ENCODE measurements at regions not wholly inside any gene's neighbourhood (a gene's known extent, or its start where the extent isn't known, plus 50 kb on each side); places are given as distances from the start of the nearest gene placed in this dataset.

DNA sequence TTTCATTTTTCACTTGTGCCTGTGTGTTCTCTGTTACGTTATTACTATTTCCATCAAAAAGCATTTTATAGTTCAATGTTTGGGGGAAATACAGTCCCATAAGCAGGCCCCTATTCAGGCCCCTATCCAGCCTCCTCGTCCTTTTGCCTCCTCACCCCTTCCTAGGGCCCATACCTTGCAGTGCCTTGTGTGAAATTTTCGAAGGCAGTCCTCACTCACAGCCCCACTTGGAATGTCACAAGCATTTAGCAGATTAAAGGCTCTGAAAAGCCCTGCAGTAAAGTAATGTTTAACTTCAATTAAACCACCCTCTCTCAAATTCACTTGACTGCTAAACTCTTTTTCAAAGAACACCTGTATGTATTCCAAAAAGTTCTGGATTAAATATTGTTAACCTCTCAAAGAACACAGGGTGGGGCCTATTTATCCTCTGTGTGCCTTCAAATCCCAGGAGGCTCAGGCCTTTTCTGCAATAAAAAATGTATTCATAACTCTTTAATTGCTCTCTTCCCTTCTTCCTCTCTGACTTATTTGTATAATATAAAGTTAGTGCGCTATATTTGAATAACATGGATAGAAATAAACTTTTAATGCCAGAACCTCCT, 202.5 kb downstream of the FOXA2 start:
- no peaks in the 10 kb centered on the region for H3K9me3 Mint-ChIP-seq
- no peaks in the 10 kb centered on the region for H3K36me3 Mint-ChIP-seq
- ChIA-PET CTCF (no interaction called here), POLR2A (no interaction called here)
- H3K4me3 Mint-ChIP-seq: no peak overlapping the region
- TF ChIP-seq SOX15 (CRISPR knock-in tag; IDR thresholded peaks at IDR 0.05): no peak
- no peak for TF ChIP-seq NR2C2 (CRISPR knock-in tag; IDR thresholded peaks at IDR 0.05)
- TF ChIP-seq, protein P1, sequence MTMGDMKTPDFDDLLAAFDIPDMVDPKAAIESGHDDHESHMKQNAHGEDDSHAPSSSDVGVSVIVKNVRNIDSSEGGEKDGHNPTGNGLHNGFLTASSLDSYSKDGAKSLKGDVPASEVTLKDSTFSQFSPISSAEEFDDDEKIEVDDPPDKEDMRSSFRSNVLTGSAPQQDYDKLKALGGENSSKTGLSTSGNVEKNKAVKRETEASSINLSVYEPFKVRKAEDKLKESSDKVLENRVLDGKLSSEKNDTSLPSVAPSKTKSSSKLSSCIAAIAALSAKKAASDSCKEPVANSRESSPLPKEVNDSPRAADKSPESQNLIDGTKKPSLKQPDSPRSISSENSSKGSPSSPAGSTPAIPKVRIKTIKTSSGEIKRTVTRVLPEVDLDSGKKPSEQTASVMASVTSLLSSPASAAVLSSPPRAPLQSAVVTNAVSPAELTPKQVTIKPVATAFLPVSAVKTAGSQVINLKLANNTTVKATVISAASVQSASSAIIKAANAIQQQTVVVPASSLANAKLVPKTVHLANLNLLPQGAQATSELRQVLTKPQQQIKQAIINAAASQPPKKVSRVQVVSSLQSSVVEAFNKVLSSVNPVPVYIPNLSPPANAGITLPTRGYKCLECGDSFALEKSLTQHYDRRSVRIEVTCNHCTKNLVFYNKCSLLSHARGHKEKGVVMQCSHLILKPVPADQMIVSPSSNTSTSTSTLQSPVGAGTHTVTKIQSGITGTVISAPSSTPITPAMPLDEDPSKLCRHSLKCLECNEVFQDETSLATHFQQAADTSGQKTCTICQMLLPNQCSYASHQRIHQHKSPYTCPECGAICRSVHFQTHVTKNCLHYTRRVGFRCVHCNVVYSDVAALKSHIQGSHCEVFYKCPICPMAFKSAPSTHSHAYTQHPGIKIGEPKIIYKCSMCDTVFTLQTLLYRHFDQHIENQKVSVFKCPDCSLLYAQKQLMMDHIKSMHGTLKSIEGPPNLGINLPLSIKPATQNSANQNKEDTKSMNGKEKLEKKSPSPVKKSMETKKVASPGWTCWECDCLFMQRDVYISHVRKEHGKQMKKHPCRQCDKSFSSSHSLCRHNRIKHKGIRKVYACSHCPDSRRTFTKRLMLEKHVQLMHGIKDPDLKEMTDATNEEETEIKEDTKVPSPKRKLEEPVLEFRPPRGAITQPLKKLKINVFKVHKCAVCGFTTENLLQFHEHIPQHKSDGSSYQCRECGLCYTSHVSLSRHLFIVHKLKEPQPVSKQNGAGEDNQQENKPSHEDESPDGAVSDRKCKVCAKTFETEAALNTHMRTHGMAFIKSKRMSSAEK (CRISPR knock-in tag; IDR thresholded peaks at IDR 0.05; ENCODE audit: borderline replicate concordance): no peak
- TF ChIP-seq TEAD4 (CRISPR knock-in tag; IDR thresholded peaks at IDR 0.05): no peak
- TF ChIP-seq, protein P2, sequence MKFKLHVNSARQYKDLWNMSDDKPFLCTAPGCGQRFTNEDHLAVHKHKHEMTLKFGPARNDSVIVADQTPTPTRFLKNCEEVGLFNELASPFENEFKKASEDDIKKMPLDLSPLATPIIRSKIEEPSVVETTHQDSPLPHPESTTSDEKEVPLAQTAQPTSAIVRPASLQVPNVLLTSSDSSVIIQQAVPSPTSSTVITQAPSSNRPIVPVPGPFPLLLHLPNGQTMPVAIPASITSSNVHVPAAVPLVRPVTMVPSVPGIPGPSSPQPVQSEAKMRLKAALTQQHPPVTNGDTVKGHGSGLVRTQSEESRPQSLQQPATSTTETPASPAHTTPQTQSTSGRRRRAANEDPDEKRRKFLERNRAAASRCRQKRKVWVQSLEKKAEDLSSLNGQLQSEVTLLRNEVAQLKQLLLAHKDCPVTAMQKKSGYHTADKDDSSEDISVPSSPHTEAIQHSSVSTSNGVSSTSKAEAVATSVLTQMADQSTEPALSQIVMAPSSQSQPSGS (CRISPR knock-in tag; IDR thresholded peaks at IDR 0.05; ENCODE audit: borderline replicate concordance, low read depth): no peak
- TF ChIP-seq TEAD1 (CRISPR knock-in tag; IDR thresholded peaks at IDR 0.05): no peak
- TF ChIP-seq JAZF1 (CRISPR knock-in tag; IDR thresholded peaks at IDR 0.05): no peak
- TF ChIP-seq ELF4 (CRISPR knock-in tag; IDR thresholded peaks at IDR 0.05; ENCODE audit: low read depth): no peak
- no peak for TF ChIP-seq PRRX2 (CRISPR knock-in tag; IDR thresholded peaks at IDR 0.05)
- TF ChIP-seq JUN (CRISPR knock-in tag; IDR thresholded peaks at IDR 0.05): no peak
- TF ChIP-seq ZNF121 (CRISPR knock-in tag; IDR thresholded peaks at IDR 0.05): no peak
- no peak for TF ChIP-seq KAT7 (CRISPR knock-in tag; IDR thresholded peaks at IDR 0.05; ENCODE audit: borderline replicate concordance)
- no peak for TF ChIP-seq CREM (CRISPR knock-in tag; IDR thresholded peaks at IDR 0.05)
- TF ChIP-seq RORB (CRISPR knock-in tag; IDR thresholded peaks at IDR 0.05): no peak
- no peak for TF ChIP-seq GRHL2 (CRISPR knock-in tag; IDR thresholded peaks at IDR 0.05; ENCODE audit: insufficient replicate concordance, severe bottlenecking)
- no peak for TF ChIP-seq IRF2 (CRISPR knock-in tag; IDR thresholded peaks at IDR 0.05; ENCODE audit: borderline replicate concordance, low read depth)
- peaks cover 9% of the 10 kb centered on the region for H3K4me1 Mint-ChIP-seq
- ATAC-seq: no peak
- H3K27me3 Mint-ChIP-seq (ENCODE audit: low read depth): peaks cover 3% of the 10 kb centered on the region; the same call in 1 of the 2 replicates
- no peak overlapping the region for H3K27ac Mint-ChIP-seq
- no peak for DNase-seq (ENCODE audit: low spot score)

DNA sequence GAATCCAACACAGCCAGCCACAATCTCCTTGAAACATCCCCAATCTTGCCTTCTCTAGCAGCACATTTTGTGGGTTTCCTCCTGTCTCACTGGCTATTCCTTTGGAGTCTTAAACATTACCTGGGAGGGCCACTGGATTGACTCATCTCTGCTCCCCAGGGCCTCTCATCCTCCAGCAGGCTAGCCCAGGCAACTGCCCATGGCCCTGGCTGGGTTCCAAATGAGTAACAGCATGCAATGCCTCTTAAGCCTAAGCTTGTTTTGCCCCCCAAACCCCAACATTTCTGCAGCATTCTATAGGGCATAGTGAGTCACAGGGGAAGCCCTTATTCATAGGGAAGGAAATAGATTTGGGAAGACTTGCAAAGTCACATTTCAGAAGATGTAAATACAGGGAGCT, 204.9 kb downstream of the FOXA2 start:
- CTCF ChIA-PET: interaction anchor here (1.1 kb wide), 1 partner anchor 207 kb away, joined by 3 read pairs; no protein-coding TSS in a partner anchor
- TF ChIP-seq ETV6 (CRISPR knock-in tag; IDR thresholded peaks at IDR 0.05): no peak
- TF ChIP-seq, protein P3, sequence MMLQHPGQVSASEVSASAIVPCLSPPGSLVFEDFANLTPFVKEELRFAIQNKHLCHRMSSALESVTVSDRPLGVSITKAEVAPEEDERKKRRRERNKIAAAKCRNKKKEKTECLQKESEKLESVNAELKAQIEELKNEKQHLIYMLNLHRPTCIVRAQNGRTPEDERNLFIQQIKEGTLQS (CRISPR knock-in tag; conservative IDR thresholded peaks at IDR 0.05): no peak
- TF ChIP-seq, protein P4, sequence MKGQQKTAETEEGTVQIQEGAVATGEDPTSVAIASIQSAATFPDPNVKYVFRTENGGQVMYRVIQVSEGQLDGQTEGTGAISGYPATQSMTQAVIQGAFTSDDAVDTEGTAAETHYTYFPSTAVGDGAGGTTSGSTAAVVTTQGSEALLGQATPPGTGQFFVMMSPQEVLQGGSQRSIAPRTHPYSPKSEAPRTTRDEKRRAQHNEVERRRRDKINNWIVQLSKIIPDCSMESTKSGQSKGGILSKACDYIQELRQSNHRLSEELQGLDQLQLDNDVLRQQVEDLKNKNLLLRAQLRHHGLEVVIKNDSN (CRISPR knock-in tag; IDR thresholded peaks at IDR 0.05): no peak
- no peak for TF ChIP-seq ZNF263 (CRISPR knock-in tag; IDR thresholded peaks at IDR 0.05; ENCODE audit: low read depth)
- TF ChIP-seq, protein P5, sequence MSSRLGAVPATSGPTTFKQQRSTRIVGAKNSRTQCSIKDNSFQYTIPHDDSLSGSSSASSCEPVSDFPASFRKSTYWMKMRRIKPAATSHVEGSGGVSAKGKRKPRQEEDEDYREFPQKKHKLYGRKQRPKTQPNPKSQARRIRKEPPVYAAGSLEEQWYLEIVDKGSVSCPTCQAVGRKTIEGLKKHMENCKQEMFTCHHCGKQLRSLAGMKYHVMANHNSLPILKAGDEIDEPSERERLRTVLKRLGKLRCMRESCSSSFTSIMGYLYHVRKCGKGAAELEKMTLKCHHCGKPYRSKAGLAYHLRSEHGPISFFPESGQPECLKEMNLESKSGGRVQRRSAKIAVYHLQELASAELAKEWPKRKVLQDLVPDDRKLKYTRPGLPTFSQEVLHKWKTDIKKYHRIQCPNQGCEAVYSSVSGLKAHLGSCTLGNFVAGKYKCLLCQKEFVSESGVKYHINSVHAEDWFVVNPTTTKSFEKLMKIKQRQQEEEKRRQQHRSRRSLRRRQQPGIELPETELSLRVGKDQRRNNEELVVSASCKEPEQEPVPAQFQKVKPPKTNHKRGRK (CRISPR knock-in tag; IDR thresholded peaks at IDR 0.05; ENCODE audit: borderline replicate concordance): no peak
- no peak for TF ChIP-seq TP53 (CRISPR knock-in tag; IDR thresholded peaks at IDR 0.05)
- no peak for TF ChIP-seq ZNF317 (CRISPR knock-in tag; IDR thresholded peaks at IDR 0.05; ENCODE audit: borderline replicate concordance, low read depth)
- TF ChIP-seq FOXP1 (CRISPR knock-in tag; IDR thresholded peaks at IDR 0.05; ENCODE audit: borderline replicate concordance): no peak
- TF ChIP-seq IRF2 (CRISPR knock-in tag; IDR thresholded peaks at IDR 0.05; ENCODE audit: borderline replicate concordance, low read depth): no peak
- TF ChIP-seq, protein P1 (CRISPR knock-in tag; IDR thresholded peaks at IDR 0.05; ENCODE audit: borderline replicate concordance): no peak

More for the DNA sequence above, 204.9 kb downstream of the FOXA2 start:
- Mint-ChIP-seq H3K4me1 (no peaks in the 10 kb centered on the region), H3K4me3 (no peak overlapping the region), H3K27ac (no peak overlapping the region), H3K9me3 (no peaks in the 10 kb centered on the region), H3K36me3 (no peaks in the 10 kb centered on the region), H3K27me3 (ENCODE audit: low read depth) (no peaks in the 10 kb centered on the region; the same call in 1 of the 2 replicates)
- no peak for DNase-seq (ENCODE audit: low spot score)
- POLR2A ChIA-PET: no interaction called here
- no peak for ATAC-seq
